KOPT-K1 (cell line): ENCODE measurements at regions not wholly inside any gene's neighbourhood (a gene's known extent, or its start where the extent isn't known, plus 50 kb on each side); places are given as distances from the start of the nearest gene placed in this dataset.

Source experiments
- H3K27ac ChIP-seq: fragments of 200-600 bp; sonication (generic); 2 replicates; pipeline ENCODE4 v1.5.1; 2016; ENCODE audit warnings: antibody characterized with exemption, mild to moderate bottlenecking, low read depth, low read length; ENCODE audit not compliant: poor library complexity, severe bottlenecking
- H3K36me3 ChIP-seq: fragments of 200-600 bp; sonication (generic); 2 replicates; pipeline ENCODE4 v1.5.1; 2017; ENCODE audit warnings: antibody characterized with exemption, mild to moderate bottlenecking, low read length, moderate library complexity; ENCODE audit not compliant: insufficient read depth
- H3K9me3 ChIP-seq: fragments of 200-600 bp; sonication (generic); 2 replicates; pipeline ENCODE4 v1.5.1; 2017; ENCODE audit warnings: antibody characterized with exemption, low read length, mild to moderate bottlenecking; ENCODE audit not compliant: insufficient read depth, poor library complexity, severe bottlenecking

DNA sequence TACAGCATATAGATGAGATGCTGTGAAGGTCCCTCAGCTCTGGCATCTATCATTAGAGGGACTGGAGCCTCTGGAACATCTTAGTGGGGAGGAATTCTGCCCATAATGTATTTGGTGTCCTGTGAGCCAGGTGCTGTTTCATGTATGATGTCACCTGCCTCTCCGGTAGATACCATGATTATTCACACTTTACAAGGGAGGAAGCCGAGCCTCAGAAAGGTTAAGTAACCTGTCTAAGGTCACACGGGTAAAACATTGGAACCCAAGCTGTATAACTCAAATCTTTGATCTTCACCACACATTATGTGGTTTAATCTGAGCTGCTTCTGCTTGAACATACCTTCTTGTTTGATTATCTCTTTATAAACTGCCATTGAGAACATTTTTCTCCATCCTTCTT lies 442.8 kb downstream of the BCOR start:
- Histone ChIP-seq H3K27ac (no peak overlapping the region), H3K36me3 (no peaks in the 10 kb centered on the region)

GRCh38 chrX:39661116-39661907 lies 436.4 kb downstream of the BCOR start:
- Histone ChIP-seq H3K27ac (no peak overlapping the region), H3K9me3 (no peaks in the 10 kb centered on the region), H3K36me3 (no peaks in the 10 kb centered on the region)

More for the DNA sequence above, 442.8 kb downstream of the BCOR start:
- H3K9me3 ChIP-seq, result no peaks in the 10 kb centered on the region

GRCh38 chrX:39665830-39666518 lies 431.8 kb downstream of the BCOR start:
- Histone ChIP-seq H3K27ac (no peak overlapping the region), H3K36me3 (no peaks in the 10 kb centered on the region), H3K9me3 (no peaks in the 10 kb centered on the region)

GRCh38 chrX:39667191-39667590 lies 430.6 kb downstream of the BCOR start:
- no peak overlapping the region for H3K27ac ChIP-seq
- no peaks in the 10 kb centered on the region for H3K9me3 ChIP-seq
- no peaks in the 10 kb centered on the region for H3K36me3 ChIP-seq

GRCh38 chrX:39667736-39668482 lies 429.8 kb downstream of the BCOR start:
- Histone ChIP-seq H3K27ac (no peak overlapping the region), H3K9me3 (no peaks in the 10 kb centered on the region), H3K36me3 (no peaks in the 10 kb centered on the region)

- H3K27ac ChIP-seq, result no peak overlapping the region
- no peaks in the 10 kb centered on the region for H3K9me3 ChIP-seq
- no peaks in the 10 kb centered on the region for H3K36me3 ChIP-seq
Measured at GRCh38 chrX:39669668-39670067, 428.1 kb downstream of the BCOR start.

DNA sequence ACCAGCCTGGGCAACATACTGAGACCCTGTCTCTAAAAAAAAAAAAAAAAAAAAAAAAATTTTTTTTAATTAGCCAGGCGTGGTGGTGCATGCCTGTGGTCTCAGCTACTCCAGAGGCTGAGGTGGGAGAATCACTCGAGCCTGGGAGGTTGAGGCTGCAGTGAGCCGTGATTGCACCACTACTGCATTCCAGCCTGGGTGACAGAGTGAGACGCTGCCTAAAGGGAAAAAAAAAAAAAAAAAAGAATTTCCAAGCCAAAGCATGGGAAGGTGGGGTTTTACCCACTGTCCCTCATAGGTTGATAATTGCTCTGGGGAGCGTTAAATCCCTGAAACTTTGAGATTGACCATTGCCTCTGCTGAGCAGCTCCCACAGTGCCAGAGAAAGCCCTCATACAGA lies 427.5 kb downstream of the BCOR start:
- no peaks in the 10 kb centered on the region for H3K9me3 ChIP-seq
- H3K36me3 ChIP-seq, result no peaks in the 10 kb centered on the region
- no peak overlapping the region for H3K27ac ChIP-seq

DNA sequence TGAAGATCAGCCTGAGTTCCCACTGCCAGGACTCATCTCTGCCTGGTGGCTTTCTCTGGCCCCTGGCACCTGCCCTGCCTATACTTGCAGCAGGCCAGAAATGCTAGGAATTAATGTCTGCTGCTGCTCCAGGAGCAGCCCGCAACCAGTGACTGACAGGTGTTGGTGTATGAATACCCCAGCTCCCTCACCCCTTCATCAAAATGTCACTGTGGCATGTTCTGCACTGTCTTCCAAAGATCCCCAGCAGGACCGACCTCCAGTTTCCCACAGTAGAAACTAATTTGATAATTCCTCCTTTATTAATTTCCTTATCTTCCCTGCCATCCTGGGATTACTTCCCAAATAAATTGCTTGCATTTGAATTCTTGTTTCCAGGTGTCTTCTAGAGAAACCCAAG lies 425.4 kb downstream of the BCOR start:
- no peak overlapping the region for H3K27ac ChIP-seq
- H3K36me3 ChIP-seq, result no peaks in the 10 kb centered on the region
- no peaks in the 10 kb centered on the region for H3K9me3 ChIP-seq

DNA sequence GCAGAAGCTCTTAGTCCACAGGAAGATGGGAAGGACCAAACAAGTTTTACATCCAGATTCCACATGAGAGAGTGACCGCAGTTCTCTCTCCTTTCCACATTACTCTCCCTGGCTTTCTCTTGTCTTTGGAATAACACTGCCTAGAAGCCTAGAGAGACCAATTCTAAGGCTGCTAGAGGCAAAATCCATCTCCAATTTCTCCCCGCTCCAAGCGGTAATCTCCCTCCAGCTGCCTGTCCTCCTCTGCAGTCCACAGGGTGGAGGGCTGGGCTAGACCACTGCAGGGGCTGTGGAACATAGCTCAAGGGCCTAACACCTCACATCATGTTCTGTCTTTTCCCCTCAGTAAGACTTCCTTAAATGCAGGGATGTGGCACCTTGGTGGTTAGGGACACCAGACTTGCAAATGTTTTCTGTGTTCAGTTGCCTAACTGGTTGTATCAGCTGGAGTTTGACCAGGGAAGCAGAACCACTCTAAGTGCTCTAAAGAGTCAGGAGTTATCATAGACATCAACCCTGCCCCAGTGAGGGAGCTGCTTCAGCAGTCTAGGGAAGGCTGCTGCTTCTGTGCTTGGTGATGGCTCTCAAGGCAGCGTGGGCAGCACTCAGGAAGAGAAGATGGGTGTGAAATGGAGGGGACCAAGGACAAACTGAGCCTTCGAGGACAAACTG lies 423.1 kb downstream of the BCOR start:
- Histone ChIP-seq H3K9me3 (no peaks in the 10 kb centered on the region), H3K36me3 (no peaks in the 10 kb centered on the region), H3K27ac (no peak overlapping the region)

- H3K36me3 ChIP-seq, result no peaks in the 10 kb centered on the region
- H3K27ac ChIP-seq, result no peak overlapping the region
- H3K9me3 ChIP-seq, result no peaks in the 10 kb centered on the region
Measured at GRCh38 chrX:39675162-39675553, 422.6 kb downstream of the BCOR start.

GRCh38 chrX:39675619-39676018 lies 422.1 kb downstream of the BCOR start:
- no peaks in the 10 kb centered on the region for H3K36me3 ChIP-seq
- no peak overlapping the region for H3K27ac ChIP-seq
- H3K9me3 ChIP-seq, result no peaks in the 10 kb centered on the region

- H3K27ac ChIP-seq, result no peak overlapping the region
- no peaks in the 10 kb centered on the region for H3K36me3 ChIP-seq
- no peaks in the 10 kb centered on the region for H3K9me3 ChIP-seq
Measured at GRCh38 chrX:39676434-39676833, 421.3 kb downstream of the BCOR start.

DNA sequence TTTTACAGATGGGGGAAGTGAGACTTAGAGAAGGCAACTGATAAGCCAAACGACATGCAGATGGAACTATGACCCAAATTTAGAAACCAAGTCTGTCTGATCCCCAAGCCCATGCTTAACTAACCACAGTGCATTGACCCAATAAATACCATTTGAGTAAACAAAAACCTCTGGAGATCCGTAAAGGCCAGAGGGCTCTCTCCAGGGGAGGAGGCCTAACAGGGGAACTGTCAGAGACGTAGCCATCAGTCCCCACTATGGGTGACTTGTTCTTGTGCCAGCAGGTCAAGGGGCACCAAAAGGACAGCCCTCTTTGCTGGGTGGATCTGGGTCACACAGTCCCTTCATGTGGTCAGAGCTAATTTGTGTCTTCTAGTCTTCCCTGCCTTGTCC lies 420.2 kb downstream of the BCOR start:
- no peak overlapping the region for H3K27ac ChIP-seq
- H3K36me3 ChIP-seq, result no peaks in the 10 kb centered on the region
- no peaks in the 10 kb centered on the region for H3K9me3 ChIP-seq

DNA sequence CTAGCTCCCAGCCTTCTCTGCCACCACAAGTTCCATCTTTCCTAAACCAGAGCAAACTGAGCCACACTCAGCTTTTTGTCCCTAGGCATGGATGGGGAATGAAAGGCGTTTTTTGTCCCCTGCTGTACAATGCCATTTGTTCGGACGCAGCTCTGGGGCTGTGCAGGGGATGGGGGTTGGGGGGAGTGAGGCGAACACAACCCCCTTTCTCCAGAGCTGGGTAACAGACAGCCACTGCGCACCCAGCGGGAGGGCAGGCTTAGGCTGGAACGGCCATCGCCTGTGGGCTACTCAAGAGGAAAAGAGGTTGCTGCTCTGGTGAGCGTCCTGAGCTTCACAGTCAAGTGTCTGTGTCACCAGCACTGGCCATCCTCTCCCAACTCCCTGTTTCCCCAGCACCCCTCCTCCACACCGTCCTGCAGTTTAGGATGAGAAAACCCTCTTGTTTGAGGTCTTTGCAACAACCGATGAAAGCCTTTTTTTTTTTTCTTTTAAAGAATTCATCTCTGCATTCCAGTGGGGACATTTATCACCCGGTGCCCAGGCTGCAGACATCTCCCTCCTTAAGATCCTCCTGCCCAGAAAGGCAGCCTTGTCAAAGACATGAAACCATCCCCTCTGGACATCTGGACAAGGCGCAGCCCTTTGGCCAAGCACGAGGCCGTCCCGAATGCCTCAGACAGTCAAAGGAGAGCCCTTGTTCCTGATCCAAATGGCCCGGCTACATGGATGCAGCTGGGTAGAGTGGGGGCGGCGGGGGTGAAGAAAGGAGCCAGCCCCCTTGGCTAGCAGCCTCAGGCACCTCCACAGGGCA lies 419.6 kb downstream of the BCOR start:
- no peak overlapping the region for H3K27ac ChIP-seq
- no peaks in the 10 kb centered on the region for H3K36me3 ChIP-seq
- no peaks in the 10 kb centered on the region for H3K9me3 ChIP-seq
